ENCODE measurements at regions not wholly inside any gene's neighbourhood (a gene's known extent, or its start where the extent isn't known, plus 50 kb on each side); places are given as distances from the start of the nearest gene placed in this dataset.

- no peak for TF ChIP-seq POLR2A (IDR thresholded peaks at IDR 0.05; ENCODE audit: low read depth, low read length)
- no peak for TF ChIP-seq TAF1 (IDR thresholded peaks at IDR 0.05; ENCODE audit: borderline replicate concordance, low read depth, low read length)
Measured at GRCh38 chr6:168948002-168948401, 305.6 kb downstream of the THBS2 start.

Data from GM12892 (cell line).